Cardiac fibroblast (primary cell): ENCODE measurements at regions not wholly inside any gene's neighbourhood (a gene's known extent, or its start where the extent isn't known, plus 50 kb on each side); places are given as distances from the start of the nearest gene placed in this dataset.

ENCODE experiments used
- DNase-seq, 2 donors: peaks; one replicate each; pipeline versions ENCODE4 v3.0.0 to v3.0.0-alpha.2; 2010; ENCODE audit warnings: low read depth in 2 of 2
- H3K4me3 ChIP-seq, 2 donors: replicated peaks in 1 of 2; 1 replicate in 1 of 2; 2 replicates in 1 of 2; pipeline ENCODE4 v1.5.1; 2011; ENCODE audit warnings: low read depth in 2 of 2, low read length in 2 of 2, mild to moderate bottlenecking in 2 of 2, moderate library complexity in 1 of 2
- TF ChIP-seq, protein P1 (sequence below): IDR thresholded peaks from one replicate; pipeline ENCODE4 v1.5.1; 2011; ENCODE audit warnings: low read depth, mild to moderate bottlenecking, low read length, inconsistent platforms

DNA sequence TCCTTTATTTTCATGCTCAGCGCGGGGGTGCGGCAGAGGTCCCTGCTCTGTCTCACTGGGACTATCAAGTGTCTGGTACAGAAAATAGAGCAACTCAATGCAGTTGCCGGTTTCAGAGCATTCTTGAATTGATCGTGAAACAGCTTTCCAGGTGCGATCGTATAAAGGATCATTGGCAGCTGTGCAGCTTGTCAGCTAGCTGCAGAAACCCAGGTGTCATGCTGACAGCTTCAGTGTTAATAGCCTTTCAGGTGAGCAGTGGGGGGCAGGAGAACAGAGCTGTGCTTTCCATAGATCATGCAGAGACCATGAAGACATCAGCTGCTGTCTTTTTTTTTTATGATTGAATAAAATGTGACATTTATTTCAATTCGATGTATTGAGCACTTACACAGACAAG lies 583.9 kb downstream of the NLGN4X start:
- H3K4me3 ChIP-seq, result no peak overlapping the region
- TF ChIP-seq, protein P1, sequence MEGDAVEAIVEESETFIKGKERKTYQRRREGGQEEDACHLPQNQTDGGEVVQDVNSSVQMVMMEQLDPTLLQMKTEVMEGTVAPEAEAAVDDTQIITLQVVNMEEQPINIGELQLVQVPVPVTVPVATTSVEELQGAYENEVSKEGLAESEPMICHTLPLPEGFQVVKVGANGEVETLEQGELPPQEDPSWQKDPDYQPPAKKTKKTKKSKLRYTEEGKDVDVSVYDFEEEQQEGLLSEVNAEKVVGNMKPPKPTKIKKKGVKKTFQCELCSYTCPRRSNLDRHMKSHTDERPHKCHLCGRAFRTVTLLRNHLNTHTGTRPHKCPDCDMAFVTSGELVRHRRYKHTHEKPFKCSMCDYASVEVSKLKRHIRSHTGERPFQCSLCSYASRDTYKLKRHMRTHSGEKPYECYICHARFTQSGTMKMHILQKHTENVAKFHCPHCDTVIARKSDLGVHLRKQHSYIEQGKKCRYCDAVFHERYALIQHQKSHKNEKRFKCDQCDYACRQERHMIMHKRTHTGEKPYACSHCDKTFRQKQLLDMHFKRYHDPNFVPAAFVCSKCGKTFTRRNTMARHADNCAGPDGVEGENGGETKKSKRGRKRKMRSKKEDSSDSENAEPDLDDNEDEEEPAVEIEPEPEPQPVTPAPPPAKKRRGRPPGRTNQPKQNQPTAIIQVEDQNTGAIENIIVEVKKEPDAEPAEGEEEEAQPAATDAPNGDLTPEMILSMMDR, result no peak
- DNase-seq, result no peak

DNA sequence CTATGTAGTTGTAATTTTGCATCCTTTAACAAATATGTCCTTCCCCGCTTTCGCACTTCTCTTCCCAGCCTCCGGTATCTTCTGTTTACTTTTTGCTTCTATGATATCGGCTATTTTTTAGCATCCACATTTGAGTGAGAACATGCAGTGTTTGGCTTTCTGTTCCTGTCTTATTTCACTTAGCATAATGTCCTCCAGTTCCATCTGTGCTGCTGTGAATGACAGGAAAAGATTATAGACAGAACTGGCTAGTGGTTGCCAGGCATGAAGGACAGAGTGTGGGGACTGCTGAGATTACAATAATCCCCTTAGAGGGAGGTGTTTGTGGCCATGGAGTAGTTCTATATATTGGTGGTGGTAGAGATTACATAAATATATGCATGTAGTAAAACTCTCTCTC lies 588.6 kb downstream of the NLGN4X start:
- TF ChIP-seq, protein P1, result no peak

GRCh38 chrX:5638572-5638971 lies 590.1 kb downstream of the NLGN4X start:
- no peak for DNase-seq
- TF ChIP-seq, protein P1, result no peak
- H3K4me3 ChIP-seq, result no peak overlapping the region

More for the DNA sequence above, 588.6 kb downstream of the NLGN4X start:
- DNase-seq, result no peak
- H3K4me3 ChIP-seq, result no peak overlapping the region

- TF ChIP-seq, protein P1, result no peak
- no peak for DNase-seq
- no peak overlapping the region for H3K4me3 ChIP-seq
Observed at GRCh38 chrX:5632887-5633286, 595.8 kb downstream of the NLGN4X start.

DNA sequence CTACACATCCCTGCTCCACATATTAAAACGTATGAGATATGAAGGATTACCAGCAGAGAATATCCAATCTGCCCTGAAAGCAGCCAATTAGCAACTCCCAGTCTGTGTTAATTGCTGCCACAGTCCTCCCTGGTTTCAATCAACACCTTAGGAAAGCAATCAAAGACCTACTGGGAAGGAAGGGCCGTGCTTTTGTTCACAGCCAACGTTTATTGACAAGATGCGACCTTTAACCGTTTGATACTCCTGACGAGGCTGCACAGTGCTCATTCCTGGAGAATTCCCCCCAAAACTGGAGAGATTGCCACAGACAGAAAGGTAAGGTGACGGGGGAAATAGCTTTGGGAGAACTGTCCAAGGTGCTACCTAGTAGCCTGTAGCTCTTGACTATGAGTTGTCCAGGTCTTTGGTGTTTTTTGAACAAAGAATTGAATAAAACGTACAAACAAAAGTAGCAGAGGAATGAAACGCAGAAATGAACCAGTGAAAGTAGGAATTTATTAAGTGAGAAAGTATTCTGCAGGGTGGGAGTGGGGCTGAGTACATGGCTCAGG lies 596.5 kb downstream of the NLGN4X start:
- H3K4me3 ChIP-seq, result no peak overlapping the region
- DNase-seq, result no peak
- TF ChIP-seq, protein P1, result no peak

DNA sequence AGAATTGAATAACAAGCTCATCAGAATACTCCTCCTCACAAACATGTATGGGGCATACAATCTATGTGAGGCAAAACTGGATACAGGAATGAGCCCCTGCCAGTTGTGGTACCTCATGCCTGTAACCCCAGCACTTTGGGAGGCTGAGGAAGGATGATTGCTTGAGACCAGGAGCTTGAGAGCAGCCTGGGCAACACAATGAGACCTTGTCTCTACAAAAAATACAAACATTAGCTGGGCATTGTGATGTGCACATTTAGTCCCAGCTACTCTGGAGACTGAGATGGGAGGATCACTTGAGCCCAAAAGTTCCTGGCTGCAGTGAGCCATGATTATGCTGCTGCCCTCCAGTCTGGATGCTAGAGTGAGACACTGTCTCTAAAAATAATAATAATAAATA lies 611.0 kb downstream of the NLGN4X start:
- TF ChIP-seq, protein P1, result no peak
- H3K4me3 ChIP-seq, result no peak overlapping the region
- no peak for DNase-seq

DNA sequence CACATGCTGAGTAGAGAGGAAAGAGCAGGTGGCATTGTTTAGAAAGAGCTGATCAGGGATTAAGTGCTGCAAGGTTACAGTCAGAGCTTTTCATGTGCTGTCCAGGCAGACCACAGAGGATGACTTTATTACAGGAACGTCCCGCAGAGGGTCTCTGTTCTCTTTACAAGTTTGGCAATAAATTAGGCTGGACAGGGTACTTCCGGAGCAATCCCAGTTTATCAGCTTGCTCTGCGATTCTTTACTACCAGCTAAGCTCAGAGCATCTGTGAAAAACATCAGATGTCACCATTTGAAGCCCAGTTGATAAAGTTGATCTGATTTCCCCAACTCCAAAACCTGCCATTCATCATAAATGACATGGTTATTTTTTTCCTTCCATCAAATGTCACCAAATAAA lies 633.1 kb downstream of the NLGN4X start:
- H3K4me3 ChIP-seq, result no peak overlapping the region
- TF ChIP-seq, protein P1, result no peak
- no peak for DNase-seq
